GM21717 (cell line): ENCODE measurements at regions not wholly inside any gene's neighbourhood (a gene's known extent, or its start where the extent isn't known, plus 50 kb on each side); places are given as distances from the start of the nearest gene placed in this dataset.

Experiments
- ATAC-seq: cut with Tn5 transposase; IDR thresholded peaks from one replicate; pipeline ENCODE4 v1.9.1; 2021; ENCODE audit warnings: mild to moderate bottlenecking, moderate library complexity; ENCODE audit not compliant: unreplicated experiment

GRCh38 chr10:78357141-78358063 is 323.7 kb downstream of the RPS24 start:
- ATAC-seq: no peak

GRCh38 chr10:78358351-78358750 is 324.7 kb downstream of the RPS24 start:
- no peak for ATAC-seq

- ATAC-seq: no peak
Measured at GRCh38 chr10:78358982-78359381, 325.3 kb downstream of the RPS24 start.

DNA sequence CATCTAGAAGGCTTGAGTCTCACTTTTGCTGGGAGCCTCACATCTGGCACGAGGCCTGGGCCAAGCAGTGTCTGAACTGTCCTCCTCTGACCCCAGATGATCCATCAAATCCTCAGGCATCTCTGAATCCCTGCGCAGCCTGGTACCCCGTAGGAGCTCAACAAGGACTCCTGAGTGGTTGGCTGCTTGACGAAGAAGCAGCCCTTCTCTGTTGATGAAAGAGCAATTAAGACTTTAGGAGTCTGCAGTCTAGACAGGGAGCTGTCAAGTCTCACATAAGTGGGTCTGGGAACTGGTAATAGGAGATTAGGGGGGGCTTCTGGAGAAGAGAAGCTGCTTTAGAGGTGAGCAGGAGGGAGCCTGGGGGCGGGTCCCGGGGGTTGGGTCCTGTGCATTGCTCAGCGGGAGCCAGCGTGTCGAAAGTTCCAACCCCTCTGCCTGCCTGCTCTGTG is 326.0 kb downstream of the RPS24 start:
- ATAC-seq: no peak

DNA sequence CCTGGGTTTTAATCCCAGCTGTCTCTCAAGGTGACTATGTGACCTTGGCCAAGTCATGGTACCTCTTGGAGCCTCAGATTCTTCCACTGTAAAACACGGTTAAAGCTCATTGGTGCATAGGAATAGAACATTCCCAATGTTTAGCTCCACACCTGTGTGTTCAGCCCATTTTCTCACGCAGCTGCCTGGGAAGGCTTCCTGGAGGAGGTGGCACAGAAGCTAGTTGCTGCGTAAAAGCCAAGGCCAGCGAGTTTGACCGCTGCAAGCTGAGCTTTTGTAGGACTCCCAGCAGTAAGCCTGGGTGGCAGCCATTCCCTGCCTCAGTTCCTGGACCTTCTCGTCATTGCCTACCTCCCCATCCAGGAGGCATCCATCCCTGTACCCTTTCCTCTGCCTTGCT is 326.6 kb downstream of the RPS24 start:
- ATAC-seq: no peak

DNA sequence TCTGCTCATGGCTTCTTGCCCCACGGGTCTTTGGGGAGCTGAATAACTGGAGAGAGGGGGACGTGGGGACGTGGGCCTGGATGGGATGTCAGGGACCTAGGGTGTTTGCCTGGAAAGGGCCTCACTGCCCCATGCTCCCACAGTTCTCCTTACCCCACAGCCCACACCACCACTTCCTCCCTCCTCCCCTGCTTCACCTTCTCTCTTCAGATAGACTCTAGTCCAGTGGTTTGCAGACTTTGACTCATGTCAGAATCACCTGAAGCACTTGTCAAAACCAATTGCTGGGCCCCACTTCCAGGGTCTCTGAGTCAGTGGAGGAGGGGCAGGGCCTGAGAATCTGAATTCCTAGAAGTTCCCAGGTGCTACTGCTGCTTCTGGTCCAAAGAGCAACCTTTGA is 327.4 kb downstream of the RPS24 start:
- no peak for ATAC-seq

DNA sequence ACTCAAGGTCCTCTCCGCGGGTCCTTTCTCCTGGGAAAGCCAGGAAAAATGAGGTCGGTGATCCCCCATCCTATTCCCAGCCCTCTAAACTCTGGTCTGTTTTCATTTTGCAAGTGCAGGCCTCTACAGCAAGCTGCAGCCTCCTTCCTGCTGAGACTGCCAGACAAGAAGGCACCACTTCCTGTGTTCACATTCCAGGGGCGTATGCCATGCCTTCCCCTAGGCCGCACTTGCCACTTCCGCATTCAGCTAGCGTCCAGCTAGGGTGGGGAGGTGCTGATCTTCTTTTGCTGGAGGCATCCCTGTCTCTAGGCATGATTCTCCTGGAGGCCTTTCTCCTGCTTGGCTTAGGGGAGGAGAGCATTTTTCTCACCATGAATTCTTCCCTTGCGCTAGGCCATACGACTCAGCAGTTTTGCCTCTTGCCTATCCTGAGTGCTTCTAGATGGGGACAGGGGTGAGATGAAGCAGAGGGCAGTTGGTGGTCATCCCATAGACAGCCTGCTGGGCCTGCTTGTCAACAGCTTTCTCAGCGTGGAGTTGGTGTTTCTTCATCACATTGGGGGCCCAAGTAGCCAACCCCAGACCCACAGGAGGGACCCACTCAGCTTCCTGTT is 328.9 kb downstream of the RPS24 start:
- no peak for ATAC-seq

DNA sequence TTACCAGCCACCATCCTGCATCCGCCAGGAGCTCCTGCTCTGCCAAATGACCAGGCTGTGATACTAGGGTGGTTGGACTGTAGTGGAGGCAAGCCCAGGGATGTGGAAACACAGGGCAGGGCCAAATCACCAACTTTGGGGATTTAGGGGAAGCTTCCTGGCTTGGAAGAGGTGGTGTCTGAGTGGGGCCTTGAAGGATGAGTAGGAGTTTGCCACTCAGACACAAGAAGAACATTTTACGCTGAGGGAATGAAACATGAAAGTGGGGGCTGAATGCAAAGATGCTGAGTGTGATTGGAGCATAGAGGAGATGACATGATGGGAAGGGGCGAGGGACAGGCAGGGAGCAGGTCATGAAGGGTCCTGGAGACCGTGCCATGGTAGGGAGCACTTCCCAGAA is 329.5 kb downstream of the RPS24 start:
- no peak for ATAC-seq

GRCh38 chr10:78365694-78366093 is 332.0 kb downstream of the RPS24 start:
- ATAC-seq: no peak

GRCh38 chr10:78366663-78367411 is 333.2 kb downstream of the RPS24 start:
- ATAC-seq: no peak

- no peak for ATAC-seq
Measured at GRCh38 chr10:78367751-78368150, 334.1 kb downstream of the RPS24 start.

DNA sequence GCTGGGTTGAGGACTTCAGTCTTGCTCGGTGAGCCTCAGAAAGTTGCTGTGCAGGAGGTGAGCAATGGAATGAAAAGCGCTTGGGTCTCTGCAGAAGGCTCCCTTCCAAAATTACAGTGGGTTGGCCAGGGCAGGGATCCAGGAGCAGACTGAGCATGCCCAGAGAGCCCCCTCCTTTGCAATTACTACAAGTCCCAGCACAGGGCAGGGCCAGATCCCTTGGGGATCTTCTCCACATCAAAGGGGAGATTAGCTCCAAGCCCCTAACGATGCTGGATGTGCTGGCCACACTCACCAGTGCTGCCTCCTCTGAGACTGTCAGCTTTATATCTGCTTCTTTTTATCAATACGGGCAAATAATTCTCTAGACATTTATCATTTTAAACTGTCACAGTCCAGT is 337.5 kb downstream of the RPS24 start:
- no peak for ATAC-seq

- ATAC-seq: no peak
Measured at GRCh38 chr10:78372806-78373205, 339.1 kb downstream of the RPS24 start.

GRCh38 chr10:78374331-78375028 is 340.8 kb downstream of the RPS24 start:
- no peak for ATAC-seq

- no peak for ATAC-seq
Measured at GRCh38 chr10:78375854-78376785, 342.5 kb downstream of the RPS24 start.

- ATAC-seq: no peak
Measured at GRCh38 chr10:78377356-78377755, 343.7 kb downstream of the RPS24 start.

DNA sequence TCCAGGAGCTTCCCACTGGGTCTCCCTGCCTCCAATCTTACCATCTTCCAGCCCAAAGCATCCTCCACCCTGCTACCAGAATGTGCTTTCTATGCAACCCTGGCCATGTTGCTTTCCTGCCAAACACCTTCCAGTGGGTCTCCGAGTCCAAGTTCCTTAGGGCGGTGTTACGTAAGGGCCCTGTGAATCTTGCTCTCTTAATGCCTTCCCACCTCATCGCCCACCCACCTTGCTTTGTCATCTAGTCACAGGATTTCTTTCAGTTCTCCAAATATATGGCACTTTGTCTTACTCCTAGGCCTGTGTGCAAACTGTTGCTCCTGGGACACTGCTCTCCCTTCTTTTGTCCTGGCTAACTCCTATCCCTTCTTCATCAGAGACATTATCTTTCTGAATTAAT is 344.5 kb downstream of the RPS24 start:
- no peak for ATAC-seq

DNA sequence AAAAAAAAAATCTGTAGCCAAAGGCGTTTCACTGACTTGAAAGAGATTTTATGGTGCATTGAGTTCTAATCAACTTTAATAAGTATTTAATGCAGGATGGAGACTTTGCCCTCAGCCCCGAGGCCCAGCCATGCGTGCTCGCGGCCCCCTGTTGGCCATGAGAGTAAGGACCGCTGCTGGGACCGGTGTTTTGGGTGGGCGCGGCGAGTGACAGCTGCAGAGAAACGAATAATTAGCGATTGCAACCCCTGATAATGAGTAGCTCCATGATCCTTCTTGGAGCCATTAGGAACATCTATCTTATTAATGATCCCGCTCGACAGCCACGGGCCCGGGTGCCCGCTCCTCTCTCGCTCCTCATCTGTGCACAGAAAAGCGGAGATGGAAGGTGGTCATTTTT is 347.4 kb downstream of the RPS24 start:
- ATAC-seq: no peak

GRCh38 chr10:78382047-78382446 is 348.4 kb downstream of the RPS24 start:
- ATAC-seq: no peak

DNA sequence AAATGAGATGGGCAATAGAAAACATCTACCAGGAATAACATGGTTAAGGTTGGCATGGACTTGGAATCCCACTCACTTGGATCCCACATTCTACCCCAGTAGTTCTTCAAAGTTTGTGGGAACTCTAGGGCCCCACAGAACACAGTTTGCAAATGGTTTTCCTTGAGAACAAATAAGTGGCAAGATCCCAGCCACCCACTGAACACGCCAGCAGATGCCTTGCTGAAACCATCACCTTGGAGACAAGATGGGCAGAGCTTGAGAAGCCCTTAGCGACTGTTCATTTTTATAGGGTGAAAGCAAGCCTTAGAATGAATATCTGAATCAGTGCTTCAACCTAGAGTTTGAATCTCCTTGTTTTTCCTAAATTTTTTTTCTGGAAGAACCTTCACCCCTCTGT is 349.1 kb downstream of the RPS24 start:
- no peak for ATAC-seq
